Vagina (tissue), 2 donors: ENCODE measurements at regions not wholly inside any gene's neighbourhood (a gene's known extent, or its start where the extent isn't known, plus 50 kb on each side); places are given as distances from the start of the nearest gene placed in this dataset.

Experiments
- POLR2A ChIP-seq, 2 donors: fragments of 450-650 bp; IDR thresholded peaks; one replicate each; pipeline ENCODE4 v1.6.1; 2017; ENCODE audit warnings: antibody characterized with exemption in 2 of 2, mild to moderate bottlenecking in 2 of 2, moderate library complexity in 2 of 2
- TF ChIP-seq, protein P1 (sequence below), 3 experiments: fragments of 450-650 bp in 2 of 3; fragments of 200-600 bp in 1 of 3; sonication (generic) in 1 of 3; IDR thresholded peaks; one replicate each; pipeline ENCODE4 v1.5.1; 2017 to 2019; ENCODE audit warnings: antibody characterized with exemption in 3 of 3, mild to moderate bottlenecking in 2 of 3, moderate library complexity in 2 of 3

- no peak for TF ChIP-seq POLR2A (IDR thresholded peaks at IDR 0.05)
- TF ChIP-seq, protein P1, sequence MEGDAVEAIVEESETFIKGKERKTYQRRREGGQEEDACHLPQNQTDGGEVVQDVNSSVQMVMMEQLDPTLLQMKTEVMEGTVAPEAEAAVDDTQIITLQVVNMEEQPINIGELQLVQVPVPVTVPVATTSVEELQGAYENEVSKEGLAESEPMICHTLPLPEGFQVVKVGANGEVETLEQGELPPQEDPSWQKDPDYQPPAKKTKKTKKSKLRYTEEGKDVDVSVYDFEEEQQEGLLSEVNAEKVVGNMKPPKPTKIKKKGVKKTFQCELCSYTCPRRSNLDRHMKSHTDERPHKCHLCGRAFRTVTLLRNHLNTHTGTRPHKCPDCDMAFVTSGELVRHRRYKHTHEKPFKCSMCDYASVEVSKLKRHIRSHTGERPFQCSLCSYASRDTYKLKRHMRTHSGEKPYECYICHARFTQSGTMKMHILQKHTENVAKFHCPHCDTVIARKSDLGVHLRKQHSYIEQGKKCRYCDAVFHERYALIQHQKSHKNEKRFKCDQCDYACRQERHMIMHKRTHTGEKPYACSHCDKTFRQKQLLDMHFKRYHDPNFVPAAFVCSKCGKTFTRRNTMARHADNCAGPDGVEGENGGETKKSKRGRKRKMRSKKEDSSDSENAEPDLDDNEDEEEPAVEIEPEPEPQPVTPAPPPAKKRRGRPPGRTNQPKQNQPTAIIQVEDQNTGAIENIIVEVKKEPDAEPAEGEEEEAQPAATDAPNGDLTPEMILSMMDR (IDR thresholded peaks at IDR 0.05): no peak
Measured at GRCh38 chr7:79872176-79872575, 262.5 kb upstream of the GNAI1 start.
